ENCODE measurements at regions not wholly inside any gene's neighbourhood (a gene's known extent, or its start where the extent isn't known, plus 50 kb on each side); places are given as distances from the start of the nearest gene placed in this dataset.

DNA sequence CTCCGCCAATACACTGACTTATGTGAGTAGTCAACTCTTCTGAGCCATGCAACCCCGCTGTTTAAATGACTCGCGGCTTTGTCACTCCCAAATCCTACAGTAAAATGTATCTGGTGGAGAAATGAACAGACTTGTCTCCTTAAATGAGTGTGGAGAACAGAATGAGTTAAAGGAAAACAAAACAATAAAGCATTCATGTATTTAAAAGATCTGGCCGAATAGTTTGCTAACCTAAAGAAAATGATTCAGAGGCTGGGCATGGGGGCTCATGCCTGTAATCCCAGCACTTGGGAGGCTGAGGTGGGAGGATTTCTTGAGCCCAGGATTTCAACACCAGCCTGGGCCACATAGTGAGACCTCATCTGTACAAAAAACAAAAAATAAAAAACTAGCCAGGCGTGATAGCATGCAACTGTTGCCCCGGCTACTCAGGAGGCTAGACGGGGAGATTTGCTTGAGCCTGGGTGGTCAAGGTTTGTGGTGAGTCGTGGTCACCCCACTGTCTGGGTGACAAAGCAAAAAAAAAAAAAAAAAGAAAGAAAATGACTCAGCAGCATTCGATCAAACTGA is 86.5 kb upstream of the PFKP start:
- DNase-seq = no peak

DNA sequence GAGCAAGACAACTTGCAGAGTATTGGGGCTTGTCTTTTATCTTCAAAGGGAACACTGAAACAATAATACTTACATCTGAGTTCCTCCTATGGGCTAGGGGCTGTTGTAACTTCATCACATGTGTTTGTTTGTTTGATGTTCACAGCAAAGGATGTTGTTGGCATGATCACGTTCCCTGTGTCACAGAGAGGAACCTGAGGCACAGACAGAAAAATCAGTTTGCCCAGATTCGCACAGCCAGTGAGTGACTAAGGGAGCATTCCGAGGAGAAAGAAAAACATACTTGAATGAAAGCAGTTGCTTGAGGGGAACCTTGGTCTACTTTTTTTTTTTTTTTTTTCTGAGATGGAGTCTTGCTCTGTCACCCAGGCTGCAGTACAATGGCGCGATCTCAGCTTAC is 87.2 kb upstream of the PFKP start:
- DNase-seq = no peak

DNA sequence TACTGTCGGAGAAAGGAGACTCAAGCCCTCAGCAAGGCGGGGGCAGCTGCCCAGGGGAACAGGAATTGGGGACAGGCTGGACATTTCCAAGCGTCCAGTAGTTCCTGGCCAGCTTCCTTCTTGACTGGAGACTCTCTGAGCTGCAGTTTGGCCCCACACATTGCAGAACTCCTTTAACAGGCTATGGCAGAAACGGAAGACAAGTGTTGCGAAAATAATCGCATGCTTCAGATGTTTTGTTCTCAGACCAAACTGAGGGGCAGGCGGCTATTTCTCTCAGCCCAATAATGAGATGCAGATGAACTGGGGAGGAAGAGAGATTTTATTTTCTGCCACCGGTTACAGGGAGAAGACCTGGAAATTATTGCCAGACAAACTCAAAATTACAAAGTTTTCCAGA is 88.0 kb upstream of the PFKP start:
- no peak for DNase-seq

GRCh38 chr10:2978574-2979273 is 88.6 kb upstream of the PFKP start:
- no peak for DNase-seq

GRCh38 chr10:2978111-2978510 is 89.2 kb upstream of the PFKP start:
- DNase-seq = no peak

DNA sequence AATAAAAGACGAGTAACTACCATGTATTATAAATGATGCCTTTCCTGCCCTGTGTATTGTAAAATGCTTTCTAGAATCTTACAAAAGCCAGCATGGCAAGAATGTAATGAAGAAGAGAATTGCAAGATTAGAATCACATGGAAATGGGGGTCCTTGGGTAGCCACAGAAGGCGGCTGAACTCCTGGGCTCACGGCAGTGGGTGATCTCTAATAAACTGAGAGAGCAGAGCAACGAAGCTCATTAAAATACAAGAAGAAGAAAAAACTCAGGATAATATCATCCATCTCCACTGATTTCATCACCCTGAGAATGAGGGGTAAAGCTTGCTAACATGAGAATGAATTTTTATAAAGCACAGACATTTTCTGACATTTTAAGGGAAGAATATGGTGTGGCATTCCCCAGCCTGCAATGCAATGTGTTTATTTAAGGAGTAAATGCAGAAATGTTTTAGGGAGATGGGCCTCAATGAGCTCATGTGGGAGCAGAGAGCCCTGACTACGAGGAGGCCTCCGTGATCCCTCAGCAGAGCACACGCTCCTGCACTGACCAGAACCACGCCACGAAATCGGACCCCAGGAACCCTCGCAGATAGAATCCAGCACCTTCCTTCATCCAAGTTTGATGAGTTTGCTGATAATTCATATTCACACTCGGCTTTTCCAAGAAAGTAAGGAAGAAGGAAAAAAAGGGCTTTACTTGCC is 92.7 kb upstream of the PFKP start:
- DNase-seq = no peak

DNA sequence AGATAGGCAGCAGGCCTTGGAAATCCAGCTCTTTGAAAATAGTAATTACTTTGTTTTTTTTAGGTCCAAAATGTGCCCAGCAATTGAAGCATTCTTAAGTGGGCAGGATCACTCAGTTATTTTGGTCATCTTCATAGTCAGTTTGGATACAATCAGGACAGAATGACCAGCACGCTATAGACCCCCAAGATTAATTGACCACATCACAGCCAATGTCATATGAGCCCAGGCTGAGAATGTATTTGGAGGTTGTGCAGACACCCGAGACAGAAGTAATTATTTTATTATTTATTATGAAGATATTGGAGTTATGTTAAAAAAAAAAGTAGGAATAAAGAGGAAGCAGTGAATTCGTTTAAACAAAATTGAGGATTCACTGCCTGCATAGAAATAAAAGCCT is 93.3 kb upstream of the PFKP start:
- no peak for DNase-seq

- no peak for DNase-seq
Measured at GRCh38 chr10:2972810-2973209, 94.5 kb upstream of the PFKP start.

DNA sequence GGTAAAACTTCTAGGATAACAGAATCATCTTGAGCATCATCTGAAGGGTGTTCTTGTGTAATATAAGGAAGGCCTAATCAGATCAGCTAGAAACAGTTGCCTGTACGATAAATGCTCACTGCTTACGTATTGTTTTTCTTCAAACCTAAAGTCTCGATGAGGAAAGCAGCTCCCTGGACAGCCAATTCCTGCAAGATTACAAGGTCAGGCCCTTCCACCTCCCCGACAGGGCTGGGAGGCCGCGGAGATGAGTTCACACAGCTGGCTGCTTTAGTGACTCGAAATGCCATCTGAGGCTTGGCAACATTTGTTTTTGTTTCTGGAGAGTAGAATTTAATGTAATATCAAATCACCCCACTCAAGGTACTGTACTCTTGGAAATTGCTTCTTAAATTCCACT is 95.1 kb upstream of the PFKP start:
- DNase-seq = no peak

GRCh38 chr10:2970190-2970823 is 97.0 kb upstream of the PFKP start:
- no peak for DNase-seq

GRCh38 chr10:2968401-2969058 is 98.8 kb upstream of the PFKP start:
- DNase-seq = no peak

- DNase-seq = no peak
Measured at GRCh38 chr10:2966134-2966533, 101.2 kb upstream of the PFKP start.

DNA sequence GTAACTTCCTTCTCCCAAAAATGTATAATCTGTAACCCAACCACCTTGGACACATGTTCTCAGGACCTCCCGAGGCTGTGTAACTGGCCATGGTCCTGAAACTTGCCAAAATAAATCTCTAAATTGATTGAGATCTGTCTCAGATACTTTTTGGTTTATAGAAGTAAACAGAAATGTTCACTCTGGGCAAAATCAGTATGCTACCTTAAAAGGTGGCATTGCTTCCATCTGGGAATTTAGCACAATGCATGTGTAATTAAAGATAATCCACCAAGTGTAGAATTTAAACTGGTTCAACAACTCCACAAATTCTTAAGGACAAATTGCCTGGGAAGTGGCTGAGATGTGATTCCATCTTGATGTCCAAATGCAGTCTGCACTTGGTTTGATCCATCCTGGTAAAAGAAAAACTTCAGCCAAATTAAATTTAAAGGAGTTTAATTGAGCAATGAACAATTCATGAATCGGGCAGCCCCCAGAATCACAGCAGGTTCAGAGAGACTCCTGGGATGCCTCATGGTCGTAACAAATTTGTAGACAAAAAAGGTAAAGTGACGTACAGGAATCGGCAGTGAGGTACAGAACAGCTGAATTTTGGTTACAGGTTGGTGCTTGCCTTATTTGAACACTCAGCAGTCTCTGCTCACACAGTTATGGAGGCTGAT is 102.6 kb upstream of the PFKP start:
- no peak for DNase-seq

DNA sequence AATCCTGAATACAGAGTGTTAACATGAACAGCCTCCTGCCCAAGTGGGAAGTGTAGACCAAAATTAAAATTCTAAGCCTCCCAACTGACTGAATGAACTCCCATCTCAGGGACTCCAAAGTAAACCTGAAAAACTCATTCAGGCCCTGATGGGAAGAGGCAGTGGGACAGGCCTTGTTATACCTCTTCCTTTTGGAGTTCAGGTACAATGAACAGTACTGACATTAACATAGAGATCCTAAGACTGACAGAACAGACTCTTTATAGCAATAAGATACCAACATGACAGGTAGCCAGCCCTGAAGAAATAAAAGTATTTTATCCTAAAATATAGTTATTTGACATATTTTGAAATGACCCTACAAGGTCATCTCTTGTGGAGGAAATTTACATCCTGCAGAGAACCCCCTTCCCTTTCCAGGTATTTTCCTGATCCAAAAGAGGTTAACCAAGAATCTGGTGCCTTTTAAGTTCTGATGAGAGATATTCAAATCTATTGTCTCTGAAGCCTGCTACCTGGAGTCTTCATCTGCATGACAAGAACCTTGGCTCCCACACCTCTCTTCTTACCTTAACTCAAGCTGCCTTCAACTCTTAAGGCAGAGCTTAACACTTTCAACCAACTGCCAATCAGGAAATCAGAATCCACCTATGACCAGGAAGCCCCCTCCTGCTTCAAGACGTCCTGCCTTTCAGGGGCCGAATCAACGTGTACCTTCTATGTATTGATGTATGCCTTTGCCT is 103.3 kb upstream of the PFKP start:
- DNase-seq = no peak

DNA sequence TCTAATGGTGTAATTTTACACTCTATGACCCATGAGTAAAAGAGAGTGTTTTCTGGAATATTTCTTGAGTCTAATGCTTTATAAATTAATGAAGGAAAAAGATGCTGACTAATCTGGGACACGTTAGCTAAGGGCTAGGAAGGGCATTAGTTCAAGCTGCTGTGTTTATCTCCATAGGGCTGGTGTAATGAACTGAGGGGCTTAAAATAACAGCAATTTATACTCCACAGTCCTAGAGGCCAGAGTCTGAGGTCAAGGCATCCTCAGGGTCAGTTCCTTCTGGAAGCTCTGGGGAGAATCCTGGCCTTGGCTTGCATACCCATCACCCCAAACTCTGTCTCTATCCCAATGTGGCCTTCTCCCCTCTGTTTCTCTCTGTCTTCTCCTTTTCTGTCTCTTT is 105.2 kb upstream of the PFKP start:
- no peak for DNase-seq

GRCh38 chr10:2958659-2959058 is 108.7 kb upstream of the PFKP start:
- no peak for DNase-seq

DNA sequence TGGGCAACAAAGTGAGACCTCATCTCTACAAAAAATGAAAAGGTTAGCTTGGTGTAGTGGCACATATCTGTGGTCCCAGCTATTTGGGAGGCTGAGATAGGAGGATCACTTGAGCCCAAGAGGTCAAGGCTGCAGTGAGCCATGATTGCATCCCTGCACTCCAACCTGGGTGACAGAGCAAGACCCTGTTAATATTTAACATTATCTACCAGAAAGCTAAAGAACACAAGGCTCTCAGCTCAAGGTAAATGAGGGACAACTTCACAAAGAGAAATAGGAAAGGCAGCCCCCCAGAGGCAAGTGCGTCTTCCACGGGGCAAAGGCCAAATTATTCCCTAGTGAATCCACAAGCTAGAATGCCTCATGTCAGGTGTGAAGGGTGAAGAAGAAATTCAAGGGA is 109.6 kb upstream of the PFKP start:
- DNase-seq = no peak

DNA sequence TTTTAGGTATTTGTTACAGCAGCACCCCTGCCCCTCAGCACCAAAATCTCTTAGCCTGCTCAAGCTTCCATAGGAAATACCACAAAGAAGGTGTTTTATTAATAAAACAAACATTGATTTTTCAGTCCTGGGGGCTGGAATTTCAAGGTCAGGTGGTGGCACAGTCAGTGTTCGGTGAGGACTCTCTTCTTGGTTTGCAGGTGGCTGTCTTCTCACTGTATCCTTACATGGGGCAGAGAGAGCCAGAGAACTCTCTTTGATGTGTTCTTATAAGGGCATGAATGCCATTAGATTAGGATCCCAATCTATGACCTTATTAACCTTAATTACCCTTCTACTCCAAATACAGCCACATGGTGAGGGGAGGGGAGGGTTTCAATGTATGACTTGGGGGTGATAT is 112.3 kb upstream of the PFKP start:
- DNase-seq = no peak

GRCh38 chr10:2953495-2953894 is 113.9 kb upstream of the PFKP start:
- no peak for DNase-seq

- no peak for DNase-seq
Measured at GRCh38 chr10:2951235-2951835, 116.0 kb upstream of the PFKP start.

DNA sequence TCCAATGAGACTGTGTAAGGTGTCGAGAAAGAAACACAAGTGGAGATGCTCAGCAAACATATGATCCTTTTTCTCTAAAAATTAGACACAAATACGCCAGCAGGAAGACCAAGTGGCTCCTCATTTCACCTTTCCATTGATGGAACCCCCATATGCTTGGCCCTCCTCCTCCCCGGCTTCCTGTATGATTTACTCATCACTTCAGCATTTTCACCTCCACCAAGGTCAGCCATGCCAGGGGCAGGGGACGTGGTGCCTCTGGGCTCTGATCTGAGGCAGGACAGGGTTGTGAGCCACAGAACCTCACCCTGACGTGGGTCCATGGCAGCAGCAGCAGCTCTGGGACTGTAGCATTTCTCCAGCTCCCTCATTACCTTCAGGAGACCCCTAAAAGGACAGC is 116.8 kb upstream of the PFKP start:
- no peak for DNase-seq

DNA sequence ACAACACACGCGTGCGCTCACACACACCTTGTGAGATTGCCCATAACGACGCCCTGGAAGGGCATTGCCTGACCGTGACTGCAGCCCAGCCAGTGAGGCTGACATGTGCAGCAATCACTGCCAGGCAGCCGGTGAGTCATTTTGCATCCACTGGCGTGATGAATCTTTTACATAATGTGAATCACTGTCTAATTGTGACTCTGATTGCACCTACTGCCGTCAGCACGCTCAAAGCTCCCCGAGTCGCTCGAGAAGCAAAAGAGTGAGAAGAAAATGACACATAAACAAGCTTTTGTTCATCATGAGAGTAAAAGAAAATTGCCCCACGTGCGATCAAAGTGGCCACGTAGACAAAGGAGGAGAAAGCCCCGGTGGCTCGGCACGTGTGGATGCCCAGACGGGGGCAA is 117.4 kb upstream of the PFKP start:
- DNase-seq = no peak
